Fibroblast of skin of left quadriceps (primary cell): ENCODE measurements at regions not wholly inside any gene's neighbourhood (a gene's known extent, or its start where the extent isn't known, plus 50 kb on each side); places are given as distances from the start of the nearest gene placed in this dataset.
"Not testable (repeated sequence)": the region's sequence is repeated elsewhere in the genome, so short reads cannot be mapped to it uniquely, and the experiment has no call there.

Experiments
- DNase-seq, 2 experiments: peaks; one replicate each; pipeline ENCODE4 v3.0.0-alpha.2; 2013; ENCODE audit warnings: low read depth in 2 of 2

- not testable (repeated sequence) for DNase-seq
These were observed 204.0 kb upstream of the FRG1 start for GRCh38 chr4:189736656-189737055.

GRCh38 chr4:189740118-189740517 is 200.6 kb upstream of the FRG1 start:
- not testable (repeated sequence) for DNase-seq

- no peak for DNase-seq
These were observed 199.8 kb upstream of the FRG1 start for GRCh38 chr4:189740873-189741272.

GRCh38 chr4:189753092-189753491 is 187.6 kb upstream of the FRG1 start:
- not testable (repeated sequence) for DNase-seq

GRCh38 chr4:189763583-189763982 is 177.1 kb upstream of the FRG1 start:
- no peak for DNase-seq

GRCh38 chr4:189765301-189765700 is 175.4 kb upstream of the FRG1 start:
- no peak for DNase-seq

GRCh38 chr4:189765736-189766135 is 174.9 kb upstream of the FRG1 start:
- DNase-seq = no peak

GRCh38 chr4:189767941-189768340 is 172.7 kb upstream of the FRG1 start:
- DNase-seq = no peak

- DNase-seq = no peak
These were observed 171.5 kb upstream of the FRG1 start for GRCh38 chr4:189769131-189769530.

- peak in 1 of 2 experiments; percentile 11 for DNase-seq
These were observed 168.8 kb upstream of the FRG1 start for GRCh38 chr4:189771696-189772361.

- DNase-seq = peak; percentile 82
These were observed 166.8 kb upstream of the FRG1 start for GRCh38 chr4:189773909-189774308.

- DNase-seq = no peak
These were observed 161.2 kb upstream of the FRG1 start for GRCh38 chr4:189779281-189779980.

GRCh38 chr4:189780391-189780790 is 160.3 kb upstream of the FRG1 start:
- DNase-seq = no peak

- DNase-seq = no peak
These were observed 156.0 kb upstream of the FRG1 start for GRCh38 chr4:189784651-189785050.

- DNase-seq = no peak
These were observed 155.4 kb upstream of the FRG1 start for GRCh38 chr4:189785257-189785656.

- no peak for DNase-seq
These were observed 154.2 kb upstream of the FRG1 start for GRCh38 chr4:189786447-189786846.

- no peak for DNase-seq
These were observed 153.2 kb upstream of the FRG1 start for GRCh38 chr4:189787216-189788031.

- peak; percentile 61 to 63 for DNase-seq
These were observed 147.6 kb upstream of the FRG1 start for GRCh38 chr4:189792924-189793618.

- DNase-seq = no peak
These were observed 140.1 kb upstream of the FRG1 start for GRCh38 chr4:189800545-189801088.

GRCh38 chr4:189802884-189803283 is 137.8 kb upstream of the FRG1 start:
- DNase-seq = no peak

- no peak for DNase-seq
These were observed 135.8 kb upstream of the FRG1 start for GRCh38 chr4:189804894-189805293.

GRCh38 chr4:189806506-189806905 is 134.2 kb upstream of the FRG1 start:
- DNase-seq = no peak
